ENCODE measurements at regions not wholly inside any gene's neighbourhood (a gene's known extent, or its start where the extent isn't known, plus 50 kb on each side); places are given as distances from the start of the nearest gene placed in this dataset.

GRCh38 chr10:59553162-59553900 is 156.3 kb downstream of the SLC16A9 start:
- DNase-seq: no peak

GRCh38 chr10:59550061-59550460 is 159.6 kb downstream of the SLC16A9 start:
- DNase-seq: no peak

DNA sequence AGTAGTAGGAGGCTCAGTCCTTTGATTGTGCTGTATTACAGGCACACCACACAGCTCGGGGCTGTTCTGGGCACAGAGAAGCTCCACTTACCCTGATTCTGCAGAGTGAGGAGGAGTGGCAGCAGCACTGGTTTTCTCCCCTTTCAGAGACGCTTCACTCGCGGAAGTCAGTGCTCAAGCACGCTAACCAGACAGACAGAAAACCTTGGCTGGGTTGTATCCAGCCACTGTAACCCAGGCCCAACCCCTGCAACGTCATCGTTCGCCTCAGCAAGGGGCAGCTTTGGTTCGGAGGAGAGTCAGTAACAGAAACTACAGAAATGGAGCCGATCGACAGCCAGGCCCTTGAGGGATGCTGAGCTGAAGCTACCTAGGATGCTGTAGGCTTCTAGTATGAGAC is 171.0 kb downstream of the SLC16A9 start:
- no peak for DNase-seq

GRCh38 chr10:59537501-59537900 is 172.1 kb downstream of the SLC16A9 start:
- DNase-seq: no peak

DNA sequence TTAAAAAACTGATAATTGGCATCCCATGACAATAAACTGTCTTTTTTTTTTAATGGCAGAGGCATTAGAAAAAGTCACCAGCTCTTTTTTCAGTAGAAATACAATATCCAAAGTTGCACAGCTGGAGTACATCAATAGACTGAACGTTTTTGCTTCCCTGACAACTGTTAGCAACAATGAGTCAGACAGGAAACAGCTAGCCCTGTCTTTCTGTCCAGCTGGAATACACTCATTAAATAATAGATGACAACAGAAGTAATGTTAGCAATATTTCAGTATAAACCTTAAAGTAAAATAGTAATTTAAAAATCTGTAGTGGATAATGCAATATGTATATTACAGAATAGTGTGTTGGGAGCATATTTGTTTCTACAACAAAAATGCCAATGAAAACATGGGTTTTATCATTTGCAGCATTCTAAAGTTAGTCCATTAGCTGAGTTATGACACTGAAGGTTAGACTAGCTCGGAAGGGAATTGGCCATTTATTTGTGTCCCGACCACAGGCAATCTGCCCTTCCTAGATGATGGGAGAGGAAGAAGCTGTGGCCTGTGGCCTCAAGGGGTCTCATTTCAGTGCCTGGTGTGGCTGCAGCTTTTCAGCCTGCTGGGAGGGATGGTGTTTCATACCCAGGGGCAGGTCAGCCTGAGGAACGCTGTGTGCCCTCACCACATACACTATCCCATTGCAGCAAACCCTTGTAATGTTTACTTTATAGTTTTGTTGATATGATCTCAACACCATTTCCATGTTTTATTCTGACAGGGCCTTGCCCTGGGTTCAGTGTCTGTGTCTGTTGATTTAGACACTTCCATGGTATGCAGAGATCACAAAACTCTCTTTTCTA is 173.3 kb downstream of the SLC16A9 start:
- DNase-seq: peak; percentile 93

GRCh38 chr10:59524348-59524747 is 162.0 kb upstream of the FAM13C start:
- no peak for DNase-seq

- DNase-seq: no peak
These were observed 161.5 kb upstream of the FAM13C start for GRCh38 chr10:59523851-59524250.

DNA sequence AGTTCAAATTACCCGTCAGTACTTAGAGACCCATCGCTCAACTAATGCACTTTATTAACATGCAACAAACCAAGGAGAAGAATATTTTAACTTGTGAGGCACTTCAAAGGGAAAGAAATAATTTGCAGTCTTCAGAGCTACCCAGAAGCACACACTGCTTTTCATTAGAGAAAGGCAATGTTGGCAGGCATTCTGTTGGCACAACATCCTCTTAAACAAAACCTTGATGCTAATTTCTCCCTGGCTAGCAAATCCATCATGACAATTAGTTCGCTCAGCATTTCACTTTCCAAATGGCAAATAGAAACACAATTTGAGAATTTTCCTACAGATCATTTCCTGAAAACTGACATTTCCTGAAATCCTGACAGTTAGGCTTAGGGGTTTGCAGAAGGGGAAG is 155.6 kb upstream of the FAM13C start:
- DNase-seq: no peak

GRCh38 chr10:59517341-59517899 is 155.1 kb upstream of the FAM13C start:
- DNase-seq: no peak

DNA sequence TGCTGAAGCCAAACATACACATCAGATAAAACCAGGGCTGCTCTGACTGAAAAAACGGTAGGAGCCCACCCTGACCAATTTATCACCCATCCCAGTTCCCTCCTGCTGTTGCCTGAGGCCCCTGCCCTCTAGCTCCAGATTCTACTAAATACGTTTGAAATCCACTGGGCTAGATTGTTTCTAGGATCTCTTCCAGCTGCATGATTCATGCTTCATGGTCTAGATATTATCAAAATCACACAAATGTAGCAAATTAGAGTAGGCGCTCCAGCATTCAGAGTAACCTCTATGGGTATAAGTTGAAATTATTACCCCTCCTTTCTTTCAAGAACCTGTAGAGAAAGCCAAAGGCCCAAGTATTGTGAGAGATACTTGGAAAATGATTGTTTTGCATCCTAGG is 151.2 kb upstream of the FAM13C start:
- DNase-seq: no peak

- no peak for DNase-seq
These were observed 150.6 kb upstream of the FAM13C start for GRCh38 chr10:59512951-59513350.

GRCh38 chr10:59508956-59509355 is 146.6 kb upstream of the FAM13C start:
- no peak for DNase-seq

- peak; percentile 54 for DNase-seq
These were observed 145.9 kb upstream of the FAM13C start for GRCh38 chr10:59508296-59508695.

DNA sequence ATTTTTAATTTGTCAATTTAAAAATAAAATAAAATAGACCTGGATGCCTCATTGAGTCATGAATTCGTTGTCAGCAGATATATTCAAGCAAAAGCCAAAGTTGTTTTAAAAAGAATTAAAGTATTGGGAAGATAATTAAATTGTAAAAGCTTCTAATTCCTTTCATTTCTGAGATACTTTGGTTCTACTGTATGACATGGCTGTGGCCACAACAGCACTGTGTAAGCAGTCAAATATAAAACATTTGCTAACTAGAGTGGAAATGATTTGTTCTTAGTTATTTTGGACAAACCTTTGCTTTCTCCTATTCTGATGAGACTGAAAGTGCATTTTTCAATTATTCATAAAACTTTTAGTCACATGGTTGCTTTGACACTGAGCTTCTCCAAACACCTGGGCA is 143.6 kb upstream of the FAM13C start:
- no peak for DNase-seq

DNA sequence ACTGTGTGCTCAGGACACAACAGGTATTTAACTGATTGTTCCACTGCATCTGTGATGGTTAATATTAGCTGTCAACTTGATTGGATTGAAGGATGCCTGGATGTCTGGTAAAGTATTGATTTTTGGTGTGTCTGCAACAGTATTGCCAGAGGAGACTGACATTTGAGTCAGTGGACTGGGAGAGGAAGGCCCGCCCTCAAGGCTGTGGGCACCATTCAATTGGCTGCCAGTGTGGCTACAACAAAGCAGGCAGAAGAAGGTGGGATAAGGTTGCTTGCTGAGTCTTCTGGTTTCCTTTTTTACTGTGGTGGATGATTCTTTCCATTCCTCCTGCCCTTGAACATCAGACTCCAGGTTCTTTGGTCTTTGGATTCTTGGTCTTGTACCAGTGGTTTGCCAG is 137.1 kb upstream of the FAM13C start:
- DNase-seq: no peak

- no peak for DNase-seq
These were observed 130.7 kb upstream of the FAM13C start for GRCh38 chr10:59493017-59493416.

DNA sequence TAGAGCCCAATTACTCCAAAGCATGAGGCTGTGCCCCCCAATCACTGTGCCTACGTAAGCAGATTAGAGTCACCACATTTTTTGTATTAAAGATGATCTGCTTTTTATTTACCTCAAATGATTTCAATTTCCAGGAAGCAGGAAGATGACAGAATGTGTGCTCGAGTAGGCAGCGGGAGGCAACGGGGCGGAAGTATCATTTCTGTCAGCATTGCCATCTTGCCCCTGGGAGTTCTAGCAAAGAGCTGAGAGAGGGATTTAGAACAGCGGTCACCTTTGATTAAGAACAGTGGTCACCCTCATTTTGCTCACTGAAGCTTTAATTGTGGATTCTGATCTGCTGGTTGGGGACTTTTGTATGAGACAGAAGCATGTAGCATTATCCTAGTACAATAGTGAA is 117.1 kb upstream of the FAM13C start:
- no peak for DNase-seq

- no peak for DNase-seq
These were observed 108.2 kb upstream of the FAM13C start for GRCh38 chr10:59470570-59470969.

GRCh38 chr10:59465088-59465487 is 102.7 kb upstream of the FAM13C start:
- peak; percentile 37 for DNase-seq

GRCh38 chr10:59464483-59464882 is 102.1 kb upstream of the FAM13C start:
- no peak for DNase-seq

DNA sequence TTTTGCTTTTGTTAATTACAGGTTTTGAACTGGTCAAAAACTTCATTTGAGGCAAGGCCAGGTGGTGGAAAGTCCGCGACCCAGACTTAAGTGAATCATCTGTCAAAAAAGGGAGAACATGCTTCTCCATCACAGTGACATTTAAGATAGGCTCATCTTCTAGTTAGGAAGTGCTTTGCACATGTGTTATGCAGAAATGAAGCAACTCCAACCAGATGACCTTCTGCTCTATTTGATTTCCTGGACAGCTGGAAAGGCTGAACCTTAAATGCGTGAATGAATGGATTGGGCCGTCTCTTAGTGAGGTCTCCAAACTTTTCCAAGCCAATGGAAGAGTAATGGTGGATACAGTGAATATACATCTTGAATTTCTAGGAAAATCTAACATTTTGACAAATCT is 101.6 kb upstream of the FAM13C start:
- no peak for DNase-seq

DNA sequence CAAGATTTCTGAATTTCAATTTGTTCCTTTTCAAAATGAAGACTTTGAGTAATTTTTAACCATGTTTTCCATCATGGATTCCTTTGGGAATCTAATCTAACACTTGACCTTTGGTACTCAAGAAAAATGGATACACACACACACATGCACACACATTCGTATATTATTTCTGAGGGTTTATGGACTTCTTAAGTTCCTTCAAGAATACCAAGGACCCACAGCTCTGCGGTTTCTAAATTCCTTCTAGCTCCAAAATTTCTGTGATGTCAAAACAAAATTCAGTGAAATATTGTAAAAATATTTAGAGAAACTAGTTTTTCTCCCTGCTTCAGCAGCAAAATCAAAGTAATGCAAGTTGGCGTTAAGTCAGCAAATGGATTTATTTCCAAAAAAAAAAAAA is 98.3 kb upstream of the FAM13C start:
- no peak for DNase-seq

DNA sequence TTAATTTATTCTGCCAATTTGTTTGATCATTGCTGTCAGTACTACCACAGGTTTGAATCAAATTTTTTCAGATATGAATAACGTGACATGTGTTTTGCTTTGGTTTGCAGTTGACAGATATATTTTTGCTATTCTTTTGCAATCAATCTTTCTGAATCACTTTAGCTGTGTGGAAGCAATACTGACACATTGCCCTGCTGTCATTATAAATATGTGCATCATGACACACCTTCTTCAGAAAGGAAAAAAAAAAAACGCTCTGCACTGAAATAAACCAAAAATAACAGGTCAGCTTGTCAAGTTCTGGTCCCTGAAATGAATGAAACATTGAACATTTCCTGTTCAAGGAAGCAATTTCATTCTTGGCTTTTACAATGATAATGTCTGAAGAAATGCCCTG is 93.8 kb upstream of the FAM13C start:
- DNase-seq: no peak

All from HCEC 1CT (cell line).